Ovary (tissue), 7 donors: ENCODE measurements at regions not wholly inside any gene's neighbourhood (a gene's known extent, or its start where the extent isn't known, plus 50 kb on each side); places are given as distances from the start of the nearest gene placed in this dataset.

Experiments
- DNase-seq, 5 donors: peaks; one replicate each; pipeline ENCODE4 v3.0.0-alpha.2; 2019 to 2020
- H3K27ac ChIP-seq, 2 donors: fragments of 200-600 bp; one replicate each; pipeline versions ENCODE4 v1.5.1 to v1.8.0; 2019 to 2022
- H3K27me3 ChIP-seq: fragments of 200-600 bp; one replicate; pipeline ENCODE4 v1.8.0; 2022
- H3K36me3 ChIP-seq: fragments of 200-600 bp; sonication (generic); one replicate; pipeline ENCODE4 v1.5.1; 2019
- H3K4me1 ChIP-seq: one replicate; pipeline ENCODE4 v1.8.1; 2013; ENCODE audit warnings: mild to moderate bottlenecking, moderate library complexity; ENCODE audit not compliant: insufficient read depth
- H3K4me3 ChIP-seq: fragments of 200-600 bp; sonication (generic); one replicate; pipeline ENCODE4 v1.5.1; 2017
- H3K9me3 ChIP-seq, 2 donors: fragments of 200-600 bp in 1 of 2; sonication (generic) in 1 of 2; one replicate each; pipeline versions ENCODE4 v1.5.1 to v1.8.1; 2013 to 2019; ENCODE audit warnings: mild to moderate bottlenecking in 1 of 2, moderate library complexity in 1 of 2
- CTCF ChIP-seq, 3 donors: fragments of 450-650 bp in 2 of 3; fragments of 200-600 bp in 1 of 3; IDR thresholded peaks; one replicate each; pipeline versions ENCODE4 v1.5.1 to v1.8.0; 2016 to 2022; ENCODE audit warnings: antibody characterized with exemption in 3 of 3, mild to moderate bottlenecking in 1 of 3
- EP300 ChIP-seq: sonication (generic); formaldehyde crosslinking; IDR thresholded peaks from one replicate; pipeline ENCODE4 v1.6.1; 2017; ENCODE audit warnings: antibody characterized with exemption
- POLR2A ChIP-seq: fragments of 450-650 bp; IDR thresholded peaks from one replicate; pipeline ENCODE4 v1.6.1; 2017; ENCODE audit warnings: antibody characterized with exemption, mild to moderate bottlenecking, moderate library complexity
- WGBS, 3 donors: extraction: QIAGEN DNeasy Blood & Tissue Kit in 1 of 3; methylation state at CpG; one replicate each; pipeline versions ENCODE4 v1.1.5 to v1.1.7; 2013 to 2017; 5-methylcytosine and 5-hydroxymethylcytosine counted together
- intact Hi-C, 4 donors: fragments of 100-400 bp; cut with DNase I; formaldehyde crosslinking; loops; one replicate each; pipeline versions ENCODE4 v1.11.0 to v1.15.1; 2022 to 2023
- donor health status: DM: no; HTN: no; CAD: no; lungs with moderate emphysema.
- donor health status: DM: no; HTN: no; CAD: no.
- donor health status: Bipolar disorder and iron deficiency.
- donor health status: DM: no; HTN: no; CAD: no.
- donor health status: DM: yes; HTN: yes; CAD: no.

DNA sequence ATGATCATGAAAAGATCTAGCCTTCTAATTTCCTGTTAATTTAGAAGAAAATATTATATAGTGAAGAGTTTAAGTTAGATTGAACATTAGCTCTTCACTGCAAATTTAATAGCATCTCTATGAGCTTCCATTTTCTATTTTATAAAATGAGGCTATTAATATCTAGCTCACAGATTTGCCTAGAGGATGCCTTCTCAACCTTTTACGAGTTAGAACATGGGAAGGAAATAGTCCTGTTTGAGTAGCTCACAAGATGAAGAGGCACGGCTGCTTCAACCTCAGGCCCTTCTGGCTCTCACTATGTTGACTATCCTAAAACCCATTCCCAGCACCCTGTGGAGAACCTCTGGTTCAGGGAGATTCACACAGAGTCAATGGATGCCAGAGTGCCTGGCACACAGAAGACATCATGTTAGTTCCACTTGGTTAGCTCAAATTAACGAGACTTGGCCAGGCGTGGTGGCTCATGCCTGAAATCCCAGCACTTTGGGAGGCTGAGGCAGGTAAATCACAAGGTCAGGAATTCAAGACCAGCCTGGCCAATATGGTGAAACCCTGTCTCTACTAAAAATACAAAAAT lies 97.9 kb upstream of the GUCY1A1 start:
- no peak for TF ChIP-seq CTCF (IDR thresholded peaks at IDR 0.05)
- no peak for TF ChIP-seq POLR2A
- TF ChIP-seq EP300, result no peak
- no peak overlapping the region for H3K4me3 ChIP-seq
- no peaks in the 10 kb centered on the region for H3K4me1 ChIP-seq
- DNase-seq, result no peak
- H3K9me3 ChIP-seq, result no peaks in the 10 kb centered on the region
- H3K27ac ChIP-seq, result no peak overlapping the region
- H3K36me3 ChIP-seq, result no peaks in the 10 kb centered on the region
- intact Hi-C loops, result no loop called here
- H3K27me3 ChIP-seq, result no peaks in the 10 kb centered on the region
- WGBS, 3 donors, result 89 to 95% (median 90%) methylated on average over 4 of the region's 4 CpGs

DNA sequence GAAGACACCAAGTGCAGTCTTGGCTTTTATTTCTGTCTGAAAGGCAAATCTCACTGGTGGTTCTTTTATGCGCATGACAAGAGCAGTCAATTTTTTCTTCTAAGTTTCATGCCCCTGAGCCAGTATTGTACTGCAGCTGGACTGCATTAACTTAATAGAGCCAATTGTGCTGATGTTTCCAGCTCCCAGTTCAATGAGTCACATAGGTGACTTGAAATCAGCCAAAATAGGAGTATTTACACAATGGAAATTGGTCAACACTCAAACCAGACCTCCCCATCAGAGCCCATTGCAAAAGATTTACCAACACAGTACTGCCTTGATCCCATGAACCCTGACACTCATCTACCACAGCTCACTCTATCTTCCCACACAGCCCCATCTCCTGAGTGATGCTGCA lies 100.3 kb upstream of the GUCY1A1 start:
- intact Hi-C loops, result no loop called here
- Histone ChIP-seq H3K9me3 (no peaks in the 10 kb centered on the region), H3K27ac (no peak overlapping the region), H3K27me3 (no peaks in the 10 kb centered on the region), H3K36me3 (no peaks in the 10 kb centered on the region), H3K4me3 (no peak overlapping the region), H3K4me1 (no peaks in the 10 kb centered on the region)
- 87 to 97% (median 93%) methylated on average over 1 of the region's 1 CpG for WGBS, 3 donors
- TF ChIP-seq CTCF (IDR thresholded peaks at IDR 0.05), result no peak
- no peak for TF ChIP-seq EP300
- no peak for TF ChIP-seq POLR2A
- DNase-seq, result no peak

DNA sequence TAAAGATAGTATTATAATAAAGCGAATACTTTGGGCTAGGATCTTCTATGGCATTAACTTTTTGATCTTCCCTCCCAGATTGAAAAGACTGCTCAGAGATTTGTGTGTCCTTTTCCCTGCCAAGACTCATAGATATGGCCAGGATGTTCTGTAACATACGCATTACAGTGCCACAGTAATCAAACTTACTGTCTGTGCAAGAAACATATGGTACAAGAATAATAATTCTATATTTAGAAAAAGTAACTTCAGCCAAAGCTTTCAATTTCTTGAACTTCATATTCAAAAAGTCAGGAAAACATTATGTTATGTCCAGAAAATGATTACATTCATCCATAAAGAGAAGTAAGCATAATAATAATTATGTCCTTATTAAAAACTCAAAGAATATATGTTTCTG lies 100.9 kb upstream of the GUCY1A1 start:
- WGBS, 3 donors, result 53 to 69% (median 62%) methylated on average over 2 of the region's 2 CpGs

GRCh38 chr4:155565330-155565729 lies 101.3 kb upstream of the GUCY1A1 start:
- Histone ChIP-seq H3K27ac (no peak overlapping the region), H3K4me1 (no peaks in the 10 kb centered on the region), H3K27me3 (no peaks in the 10 kb centered on the region), H3K9me3 (no peaks in the 10 kb centered on the region), H3K36me3 (no peaks in the 10 kb centered on the region), H3K4me3 (no peak overlapping the region)
- WGBS, 3 donors, result 9 to 28% (median 27%) methylated on average over 1 of the region's 1 CpG
- no peak for TF ChIP-seq CTCF (IDR thresholded peaks at IDR 0.05)
- TF ChIP-seq EP300, result no peak
- TF ChIP-seq POLR2A, result no peak
- DNase-seq, result no peak
- intact Hi-C loops, result no loop called here

More for the DNA sequence above, 100.9 kb upstream of the GUCY1A1 start:
- Histone ChIP-seq H3K36me3 (no peaks in the 10 kb centered on the region), H3K4me3 (no peak overlapping the region), H3K27ac (no peak overlapping the region), H3K9me3 (no peaks in the 10 kb centered on the region), H3K27me3 (no peaks in the 10 kb centered on the region), H3K4me1 (no peaks in the 10 kb centered on the region)
- TF ChIP-seq EP300 (no peak), POLR2A (no peak), CTCF (IDR thresholded peaks at IDR 0.05) (no peak)
- DNase-seq, result no peak
- intact Hi-C loops, result no loop called here
